ENCODE measurements at regions not wholly inside any gene's neighbourhood (a gene's known extent, or its start where the extent isn't known, plus 50 kb on each side); places are given as distances from the start of the nearest gene placed in this dataset.

GRCh38 chr12:97411341-97411740 is 51.3 kb upstream of the RMST start:
- TF ChIP-seq CTCF (IDR thresholded peaks at IDR 0.05; ENCODE audit: low read length) (no peak), EZH2 (IDR thresholded peaks at IDR 0.05; ENCODE audit: borderline replicate concordance, low read length) (no peak)
